ENCODE measurements at regions not wholly inside any gene's neighbourhood (a gene's known extent, or its start where the extent isn't known, plus 50 kb on each side); places are given as distances from the start of the nearest gene placed in this dataset.

- TF ChIP-seq, protein P1, sequence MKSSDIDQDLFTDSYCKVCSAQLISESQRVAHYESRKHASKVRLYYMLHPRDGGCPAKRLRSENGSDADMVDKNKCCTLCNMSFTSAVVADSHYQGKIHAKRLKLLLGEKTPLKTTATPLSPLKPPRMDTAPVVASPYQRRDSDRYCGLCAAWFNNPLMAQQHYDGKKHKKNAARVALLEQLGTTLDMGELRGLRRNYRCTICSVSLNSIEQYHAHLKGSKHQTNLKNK (CRISPR knock-in tag; IDR thresholded peaks at IDR 0.05), result no peak
- TF ChIP-seq, protein P2, sequence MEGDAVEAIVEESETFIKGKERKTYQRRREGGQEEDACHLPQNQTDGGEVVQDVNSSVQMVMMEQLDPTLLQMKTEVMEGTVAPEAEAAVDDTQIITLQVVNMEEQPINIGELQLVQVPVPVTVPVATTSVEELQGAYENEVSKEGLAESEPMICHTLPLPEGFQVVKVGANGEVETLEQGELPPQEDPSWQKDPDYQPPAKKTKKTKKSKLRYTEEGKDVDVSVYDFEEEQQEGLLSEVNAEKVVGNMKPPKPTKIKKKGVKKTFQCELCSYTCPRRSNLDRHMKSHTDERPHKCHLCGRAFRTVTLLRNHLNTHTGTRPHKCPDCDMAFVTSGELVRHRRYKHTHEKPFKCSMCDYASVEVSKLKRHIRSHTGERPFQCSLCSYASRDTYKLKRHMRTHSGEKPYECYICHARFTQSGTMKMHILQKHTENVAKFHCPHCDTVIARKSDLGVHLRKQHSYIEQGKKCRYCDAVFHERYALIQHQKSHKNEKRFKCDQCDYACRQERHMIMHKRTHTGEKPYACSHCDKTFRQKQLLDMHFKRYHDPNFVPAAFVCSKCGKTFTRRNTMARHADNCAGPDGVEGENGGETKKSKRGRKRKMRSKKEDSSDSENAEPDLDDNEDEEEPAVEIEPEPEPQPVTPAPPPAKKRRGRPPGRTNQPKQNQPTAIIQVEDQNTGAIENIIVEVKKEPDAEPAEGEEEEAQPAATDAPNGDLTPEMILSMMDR (IDR thresholded peaks at IDR 0.05), result no peak
- no peak for TF ChIP-seq ATF1 (CRISPR knock-in tag; IDR thresholded peaks at IDR 0.05)
These were observed 65.8 kb upstream of the JAG1 start for GRCh38 chr20:10739566-10739965.
